IMR-90 (cell line): ENCODE measurements at regions not wholly inside any gene's neighbourhood (a gene's known extent, or its start where the extent isn't known, plus 50 kb on each side); places are given as distances from the start of the nearest gene placed in this dataset.

Experiments used
- ATAC-seq: fragments of 200-7000 bp; cut with Tn5 transposase; 2 replicates; pipeline ENCODE4 v1.9.1; 2020; ENCODE audit warnings: low read depth, mild to moderate bottlenecking, moderate library complexity
- BruUV-seq: library from RNA; stranded (reverse); fragments of 400-500 nt; replicated peaks from 2 replicates; lab custom pipeline; 2021; lab: Mats Ljungman, UMichigan
- CTCF ChIA-PET: fragments of 300-600 bp; formaldehyde crosslinking; extraction: SDS; loops from one replicate; lab custom pipeline; 2021; ENCODE audit warnings: antibody characterized with exemption; lab: Yijun Ruan, JAX
- POLR2A ChIA-PET: fragments of 300-600 bp; sonication (Branson Sonifier 250); formaldehyde crosslinking; loops from one replicate; lab custom pipeline; 2022; ENCODE audit warnings: antibody characterized with exemption; ENCODE audit not compliant: unreplicated experiment; lab: Charles Lee
- DNase-seq: peaks from one replicate; pipeline ENCODE4 v3.0.0; 2013
- H2AFZ ChIP-seq: replicated peaks from 2 replicates; pipeline ENCODE3; 2013; ENCODE audit warnings: low read length, mild to moderate bottlenecking; ENCODE audit not compliant: poor library complexity
- H2AK5ac ChIP-seq: 2 replicates; pipeline ENCODE4 v1.6.1; 2013; ENCODE audit warnings: low read depth, low read length, inconsistent platforms
- H2AK9ac ChIP-seq: replicated peaks from 2 replicates; pipeline ENCODE3; 2013; ENCODE audit warnings: mild to moderate bottlenecking, low read depth, low read length, moderate library complexity; ENCODE audit not compliant: poor library complexity
- H2BK120ac ChIP-seq: 2 replicates; pipeline ENCODE4 v1.6.1; 2013; ENCODE audit warnings: low read depth, low read length, inconsistent platforms
- H2BK15ac ChIP-seq: 3 replicates; pipeline ENCODE4 v1.6.1; 2013; ENCODE audit warnings: low read depth, low read length, inconsistent platforms
- H2BK20ac ChIP-seq: 2 replicates; pipeline ENCODE4 v1.6.1; 2013; ENCODE audit warnings: low read depth, mild to moderate bottlenecking, inconsistent platforms, low read length, moderate library complexity
- H2BK5ac ChIP-seq: 2 replicates; pipeline ENCODE4 v1.6.1; 2013; ENCODE audit warnings: mild to moderate bottlenecking, low read depth, low read length, inconsistent platforms; ENCODE audit not compliant: poor library complexity, severe bottlenecking
- H3K14ac ChIP-seq: replicated peaks from 2 replicates; pipeline ENCODE4 v1.6.1; 2013; ENCODE audit warnings: low read depth, low read length, inconsistent platforms
- H3K18ac ChIP-seq: 2 replicates; pipeline ENCODE4 v1.6.1; 2013; ENCODE audit warnings: low read depth, low read length, control low read depth
- H3K23ac ChIP-seq: 2 replicates; pipeline ENCODE4 v1.6.1; 2013; ENCODE audit warnings: low read depth, low read length, inconsistent platforms
- H3K27ac ChIP-seq: 2 replicates; pipeline ENCODE4 v1.5.1; 2013; ENCODE audit warnings: mild to moderate bottlenecking, control low read depth, low read length; ENCODE audit not compliant: insufficient read depth
- H3K27me3 ChIP-seq: 2 replicates; pipeline ENCODE4 v1.6.1; 2013; ENCODE audit warnings: low read length; ENCODE audit not compliant: control insufficient read depth, insufficient read depth
- H3K36me3 ChIP-seq: 2 replicates; pipeline ENCODE4 v1.6.1; 2013; ENCODE audit warnings: low read length, mixed read lengths; ENCODE audit not compliant: control insufficient read depth, insufficient read depth
- H3K4ac ChIP-seq: 2 replicates; pipeline ENCODE4 v1.6.1; 2013; ENCODE audit warnings: low read depth, low read length, inconsistent platforms
- H3K4me1 ChIP-seq: 2 replicates; pipeline ENCODE4 v1.6.1; 2013; ENCODE audit warnings: low read length, mixed read lengths; ENCODE audit not compliant: control insufficient read depth, insufficient read depth
- H3K4me2 ChIP-seq: 2 replicates; pipeline ENCODE4 v1.6.1; 2013; ENCODE audit warnings: low read depth, mild to moderate bottlenecking, control low read depth, low read length, moderate library complexity
- H3K4me3 ChIP-seq: 2 replicates; pipeline ENCODE4 v1.5.1; 2013; ENCODE audit warnings: low read depth, mild to moderate bottlenecking, control low read depth, low read length, moderate library complexity; ENCODE audit not compliant: insufficient read depth
- H3K56ac ChIP-seq: 2 replicates; pipeline ENCODE4 v1.6.1; 2013; ENCODE audit warnings: low read length, inconsistent platforms; ENCODE audit not compliant: insufficient read depth; ENCODE audit errors: extremely low read depth
- H3K79me1 ChIP-seq, 2 experiments: 2 replicates each; pipeline ENCODE4 v1.6.1; 2013; ENCODE audit warnings: low read length in 2 of 2, inconsistent platforms in 1 of 2, low read depth in 1 of 2
- H3K9ac ChIP-seq: 2 replicates; pipeline ENCODE4 v1.6.1; 2013; ENCODE audit warnings: low read depth, low read length, control low read depth
- H3K9me1 ChIP-seq: 2 replicates; pipeline ENCODE4 v1.6.1; 2013; ENCODE audit warnings: low read length, inconsistent platforms; ENCODE audit not compliant: insufficient read depth
- H3K9me3 ChIP-seq: 2 replicates; pipeline ENCODE4 v1.6.1; 2013; ENCODE audit warnings: low read length; ENCODE audit not compliant: control insufficient read depth, insufficient read depth
- H4K20me1 ChIP-seq: 2 replicates; pipeline ENCODE4 v1.6.1; 2013; ENCODE audit warnings: low read length, inconsistent platforms; ENCODE audit not compliant: insufficient read depth
- H4K5ac ChIP-seq: 2 replicates; pipeline ENCODE4 v1.6.1; 2013; ENCODE audit warnings: mild to moderate bottlenecking, low read depth, low read length, control low read depth
- H4K8ac ChIP-seq, 2 experiments: 2 replicates each; pipeline ENCODE4 v1.6.1; 2013; ENCODE audit warnings: low read depth in 2 of 2, low read length in 2 of 2, control low read depth in 1 of 2, inconsistent platforms in 1 of 2
- H4K91ac ChIP-seq: 2 replicates; pipeline ENCODE4 v1.6.1; 2013; ENCODE audit warnings: low read depth, low read length, inconsistent platforms; ENCODE audit not compliant: insufficient read depth
- BHLHE40 ChIP-seq: fragments of 150-350 bp; IDR thresholded peaks from 2 replicates; pipeline ENCODE4 v1.6.1; 2016; ENCODE audit warnings: mild to moderate bottlenecking, low read depth, low read length
- CEBPB ChIP-seq: IDR thresholded peaks from 2 replicates; pipeline ENCODE4 v1.6.1; 2012; ENCODE audit warnings: low read depth, low read length, improper control_type of control experiment
- FOS ChIP-seq: fragments of 150-350 bp; IDR thresholded peaks from 2 replicates; pipeline ENCODE4 v1.6.1; 2016; ENCODE audit warnings: low read depth, low read length
- MAFK ChIP-seq: IDR thresholded peaks from 2 replicates; pipeline ENCODE4 v1.6.1; 2012; ENCODE audit warnings: low read depth, low read length, improper control_type of control experiment
- MAZ ChIP-seq: IDR thresholded peaks from 2 replicates; pipeline ENCODE4 v1.6.1; 2012; ENCODE audit warnings: low read depth, mild to moderate bottlenecking, low read length, improper control_type of control experiment, moderate library complexity, borderline replicate concordance
- MXI1 ChIP-seq: IDR thresholded peaks from 2 replicates; pipeline ENCODE4 v1.6.1; 2012; ENCODE audit warnings: low read depth, mild to moderate bottlenecking, low read length, moderate library complexity, borderline replicate concordance
- NFE2L2 ChIP-seq: fragments of 150-350 bp; IDR thresholded peaks from 2 replicates; pipeline ENCODE4 v1.6.1; 2016; ENCODE audit warnings: low read depth, mild to moderate bottlenecking, low read length
- POLR2A ChIP-seq: IDR thresholded peaks from 2 replicates; pipeline ENCODE4 v1.6.1; 2012; ENCODE audit warnings: mild to moderate bottlenecking, low read depth, low read length
- RAD21 ChIP-seq: IDR thresholded peaks from 2 replicates; pipeline ENCODE4 v1.6.1; 2012; ENCODE audit warnings: low read length, improper control_type of control experiment
- RCOR1 ChIP-seq: IDR thresholded peaks from 2 replicates; pipeline ENCODE4 v1.6.1; 2012; ENCODE audit warnings: mild to moderate bottlenecking, low read length, improper control_type of control experiment; ENCODE audit not compliant: insufficient replicate concordance
- RFX5 ChIP-seq: IDR thresholded peaks from 2 replicates; pipeline ENCODE4 v1.8.0; 2012; ENCODE audit warnings: low read depth, mild to moderate bottlenecking, low read length, moderate library complexity
- SMC3 ChIP-seq: fragments of 150-350 bp; IDR thresholded peaks from 2 replicates; pipeline ENCODE4 v1.6.1; 2016; ENCODE audit warnings: low read depth, mild to moderate bottlenecking, antibody characterized with exemption, low read length, moderate library complexity
- WGBS, 2 experiments: methylation state at CpG; one replicate each; pipeline versions ENCODE4 v1.1.5 to v1.1.7; 2013; ENCODE audit warnings: missing lambda C conversion rate in 2 of 2; ENCODE audit not compliant: insufficient read length in 1 of 2; ENCODE audit errors: extremely low coverage in 2 of 2; 5-methylcytosine and 5-hydroxymethylcytosine counted together
- dilution Hi-C: fragments of 300-500 bp; cut with HindIII; formaldehyde crosslinking; loops from one replicate; pipeline ENCODE4 v1.14.3; 2018; ENCODE audit warnings: low sequenced_read_pairs; ENCODE audit not compliant: unreplicated experiment
- in situ Hi-C: fragments of 300-500 bp; cut with MboI; formaldehyde crosslinking; loops from 3 replicates; pipeline ENCODE4 v1.14.3; 2019; ENCODE audit warnings: low sequenced_read_pairs, inconsistent platforms, mixed read lengths
- intact Hi-C: fragments of 100-400 bp; cut with micrococcal nuclease; formaldehyde crosslinking; loops from 2 replicates; pipeline ENCODE4 v1.10.0; 2022
- TF ChIP-seq, protein P1 (sequence below): conservative IDR thresholded peaks from 2 replicates; pipeline ENCODE4 v1.5.1; 2012; ENCODE audit warnings: mild to moderate bottlenecking, low read depth, low read length, improper control_type of control experiment
- TF ChIP-seq, protein P2 (sequence below): fragments of 150-350 bp; IDR thresholded peaks from 2 replicates; pipeline ENCODE4 v1.6.1; 2017; ENCODE audit warnings: mild to moderate bottlenecking, antibody characterized with exemption, low read length, low read depth

DNA sequence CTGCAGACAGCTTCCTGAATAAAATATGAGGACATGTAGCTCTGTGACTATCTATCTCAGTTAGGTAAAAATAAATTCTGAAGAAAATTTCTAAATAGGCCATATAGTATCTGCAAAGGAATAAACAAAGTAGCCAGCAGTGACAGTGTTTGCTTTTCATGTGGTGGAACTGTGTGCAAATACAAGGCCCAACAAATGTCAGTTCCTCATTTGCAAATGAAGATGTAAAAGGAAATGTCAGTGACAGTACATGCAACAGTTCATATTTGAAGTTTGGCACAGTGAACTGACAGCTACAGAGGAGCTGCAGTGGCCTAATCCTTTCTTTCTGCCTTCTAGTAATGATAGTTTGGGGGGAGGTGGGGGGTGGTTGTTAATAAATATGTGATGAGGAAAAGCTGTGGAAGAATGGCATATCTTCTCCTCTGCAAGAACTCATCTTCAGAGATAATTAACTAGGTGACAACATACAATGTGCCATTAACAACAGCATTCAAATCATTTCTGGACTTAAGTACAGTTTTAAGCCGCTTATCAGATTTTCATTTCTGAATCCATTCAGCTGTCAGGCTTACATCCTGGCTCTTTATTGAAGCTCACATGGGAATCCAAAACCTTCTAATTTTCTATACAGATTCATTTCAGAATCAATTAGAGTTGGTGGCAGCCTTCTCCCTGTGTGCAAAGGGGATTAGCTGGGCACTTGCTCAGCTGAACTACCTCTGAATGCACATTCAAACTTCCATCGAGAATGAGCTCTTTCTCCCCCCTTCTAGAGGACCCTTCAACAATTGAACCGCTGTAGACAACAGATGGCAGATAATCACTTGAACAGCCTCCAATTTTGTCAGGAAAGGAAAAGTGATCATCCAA lies 1059.0 kb upstream of the EPHA7 start:
- Histone ChIP-seq H3K79me1 (no peaks in the 10 kb centered on the region), H3K9me3 (no peaks in the 10 kb centered on the region), H4K8ac (no peak overlapping the region), H2BK5ac (no peak overlapping the region), H3K27ac (no peak overlapping the region), H3K4me3 (no peak overlapping the region), H3K4me1 (no peaks in the 10 kb centered on the region), H3K4me2 (no peak overlapping the region), H3K18ac (no peak overlapping the region), H3K4ac (no peak overlapping the region), H4K5ac (no peak overlapping the region), H2AK5ac (no peak overlapping the region), H2BK15ac (no peak overlapping the region), H4K91ac (no peak overlapping the region), H3K36me3 (no peaks in the 10 kb centered on the region), H3K9me1 (no peaks in the 10 kb centered on the region), H2BK120ac (no peak overlapping the region), H3K56ac (no peak overlapping the region), H4K20me1 (no peaks in the 10 kb centered on the region), H3K23ac (no peak overlapping the region), H3K9ac (no peak overlapping the region), H3K27me3 (no peaks in the 10 kb centered on the region), H2AFZ (no peak overlapping the region), H3K14ac (no peak overlapping the region), H2AK9ac (no peak overlapping the region), H2BK20ac (no peak overlapping the region)
- WGBS, 2 experiments, result 33% methylated on average over 1 of the region's 3 CpGs; no CpG with 5 or more reads in 1 of the 2 experiments
- dilution Hi-C loops, result no loop called here
- CTCF ChIA-PET, result no interaction called here
- TF ChIP-seq, protein P1, sequence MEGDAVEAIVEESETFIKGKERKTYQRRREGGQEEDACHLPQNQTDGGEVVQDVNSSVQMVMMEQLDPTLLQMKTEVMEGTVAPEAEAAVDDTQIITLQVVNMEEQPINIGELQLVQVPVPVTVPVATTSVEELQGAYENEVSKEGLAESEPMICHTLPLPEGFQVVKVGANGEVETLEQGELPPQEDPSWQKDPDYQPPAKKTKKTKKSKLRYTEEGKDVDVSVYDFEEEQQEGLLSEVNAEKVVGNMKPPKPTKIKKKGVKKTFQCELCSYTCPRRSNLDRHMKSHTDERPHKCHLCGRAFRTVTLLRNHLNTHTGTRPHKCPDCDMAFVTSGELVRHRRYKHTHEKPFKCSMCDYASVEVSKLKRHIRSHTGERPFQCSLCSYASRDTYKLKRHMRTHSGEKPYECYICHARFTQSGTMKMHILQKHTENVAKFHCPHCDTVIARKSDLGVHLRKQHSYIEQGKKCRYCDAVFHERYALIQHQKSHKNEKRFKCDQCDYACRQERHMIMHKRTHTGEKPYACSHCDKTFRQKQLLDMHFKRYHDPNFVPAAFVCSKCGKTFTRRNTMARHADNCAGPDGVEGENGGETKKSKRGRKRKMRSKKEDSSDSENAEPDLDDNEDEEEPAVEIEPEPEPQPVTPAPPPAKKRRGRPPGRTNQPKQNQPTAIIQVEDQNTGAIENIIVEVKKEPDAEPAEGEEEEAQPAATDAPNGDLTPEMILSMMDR, result no peak
- TF ChIP-seq RFX5 (no peak), POLR2A (no peak), MAZ (no peak), RAD21 (no peak), CEBPB (no peak), NFE2L2 (no peak), FOS (no peak), MXI1 (no peak), MAFK (no peak), SMC3 (no peak), RCOR1 (no peak), BHLHE40 (no peak)
- TF ChIP-seq, protein P2, sequence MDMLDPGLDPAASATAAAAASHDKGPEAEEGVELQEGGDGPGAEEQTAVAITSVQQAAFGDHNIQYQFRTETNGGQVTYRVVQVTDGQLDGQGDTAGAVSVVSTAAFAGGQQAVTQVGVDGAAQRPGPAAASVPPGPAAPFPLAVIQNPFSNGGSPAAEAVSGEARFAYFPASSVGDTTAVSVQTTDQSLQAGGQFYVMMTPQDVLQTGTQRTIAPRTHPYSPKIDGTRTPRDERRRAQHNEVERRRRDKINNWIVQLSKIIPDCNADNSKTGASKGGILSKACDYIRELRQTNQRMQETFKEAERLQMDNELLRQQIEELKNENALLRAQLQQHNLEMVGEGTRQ, result no peak
- in situ Hi-C loops, result no loop called here
- no peak for DNase-seq
- no peak for ATAC-seq
- POLR2A ChIA-PET, result interaction anchor here (0.5 to 0.6 kb wide), 2 partner anchors 38 to 989 kb away, joined by 4 to 9 read pairs; no protein-coding TSS in a partner anchor
- BruUV-seq, result no TSS peak
- intact Hi-C loops, result no loop called here
